Upper lobe of right lung (tissue), 1 donor: ENCODE measurements at regions not wholly inside any gene's neighbourhood (a gene's known extent, or its start where the extent isn't known, plus 50 kb on each side); places are given as distances from the start of the nearest gene placed in this dataset.
A peak's percentile ranks its signal among the peaks of the same experiment; 100 is the strongest.

Source experiments
- ATAC-seq: fragments of 200-7000 bp; cut with Tn5 transposase; one replicate; pipeline ENCODE4 v1.9.1; 2020; ENCODE audit warnings: mild to moderate bottlenecking, moderate library complexity
- DNase-seq: peaks from one replicate; pipeline ENCODE4 v3.0.0-alpha.2; 2020
- H3K27ac ChIP-seq: fragments of 200-600 bp; one replicate; pipeline ENCODE4 v1.8.0; 2022
- H3K27me3 ChIP-seq: fragments of 200-600 bp; one replicate; pipeline ENCODE4 v1.8.0; 2022; ENCODE audit warnings: mild to moderate bottlenecking
- H3K36me3 ChIP-seq: fragments of 200-600 bp; one replicate; pipeline ENCODE4 v1.8.0; 2022
- H3K4me1 ChIP-seq: fragments of 200-600 bp; one replicate; pipeline ENCODE4 v1.8.0; 2022
- H3K4me3 ChIP-seq: fragments of 200-600 bp; one replicate; pipeline ENCODE4 v1.8.0; 2022; ENCODE audit warnings: mild to moderate bottlenecking
- H3K9me3 ChIP-seq: fragments of 200-600 bp; one replicate; pipeline ENCODE4 v1.8.0; 2022
- intact Hi-C: fragments of 100-400 bp; cut with DNase I; formaldehyde crosslinking; loops from one replicate; pipeline ENCODE4 v1.11.0; 2022
- TF ChIP-seq, protein P1 (sequence below): fragments of 200-600 bp; IDR thresholded peaks from one replicate; pipeline ENCODE4 v1.8.0; 2022; ENCODE audit warnings: antibody characterized with exemption
- donor health status: DM: no; HTN: yes; CAD: no; lungs with severe emphysema.

DNA sequence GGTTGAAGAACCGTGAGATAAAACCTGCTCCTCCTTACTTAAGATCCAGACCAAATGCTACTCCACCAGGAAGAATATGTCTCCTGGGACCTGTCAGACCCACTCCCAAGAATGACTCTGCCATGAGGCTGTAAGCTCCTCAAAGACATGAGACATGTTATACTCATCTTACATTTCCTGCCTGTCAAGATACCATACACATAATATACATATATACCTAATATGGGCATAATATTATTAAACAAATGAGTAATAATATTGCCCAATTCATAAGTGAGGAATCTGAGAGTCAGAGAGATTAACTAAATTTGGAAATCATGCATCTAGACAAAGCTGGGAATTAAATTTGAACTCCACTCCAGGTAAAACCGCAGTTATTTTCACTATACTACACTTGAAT is 634.9 kb downstream of the LMO4 start:
- TF ChIP-seq, protein P1, sequence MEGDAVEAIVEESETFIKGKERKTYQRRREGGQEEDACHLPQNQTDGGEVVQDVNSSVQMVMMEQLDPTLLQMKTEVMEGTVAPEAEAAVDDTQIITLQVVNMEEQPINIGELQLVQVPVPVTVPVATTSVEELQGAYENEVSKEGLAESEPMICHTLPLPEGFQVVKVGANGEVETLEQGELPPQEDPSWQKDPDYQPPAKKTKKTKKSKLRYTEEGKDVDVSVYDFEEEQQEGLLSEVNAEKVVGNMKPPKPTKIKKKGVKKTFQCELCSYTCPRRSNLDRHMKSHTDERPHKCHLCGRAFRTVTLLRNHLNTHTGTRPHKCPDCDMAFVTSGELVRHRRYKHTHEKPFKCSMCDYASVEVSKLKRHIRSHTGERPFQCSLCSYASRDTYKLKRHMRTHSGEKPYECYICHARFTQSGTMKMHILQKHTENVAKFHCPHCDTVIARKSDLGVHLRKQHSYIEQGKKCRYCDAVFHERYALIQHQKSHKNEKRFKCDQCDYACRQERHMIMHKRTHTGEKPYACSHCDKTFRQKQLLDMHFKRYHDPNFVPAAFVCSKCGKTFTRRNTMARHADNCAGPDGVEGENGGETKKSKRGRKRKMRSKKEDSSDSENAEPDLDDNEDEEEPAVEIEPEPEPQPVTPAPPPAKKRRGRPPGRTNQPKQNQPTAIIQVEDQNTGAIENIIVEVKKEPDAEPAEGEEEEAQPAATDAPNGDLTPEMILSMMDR: no peak
- no peak for ATAC-seq
- no peaks in the 10 kb centered on the region for H3K9me3 ChIP-seq
- H3K4me1 ChIP-seq: no peaks in the 10 kb centered on the region
- intact Hi-C loops: no loop called here
- H3K27me3 ChIP-seq: no peaks in the 10 kb centered on the region
- H3K36me3 ChIP-seq: no peaks in the 10 kb centered on the region
- H3K4me3 ChIP-seq: no peak overlapping the region
- DNase-seq: no peak
- H3K27ac ChIP-seq: no peak overlapping the region

DNA sequence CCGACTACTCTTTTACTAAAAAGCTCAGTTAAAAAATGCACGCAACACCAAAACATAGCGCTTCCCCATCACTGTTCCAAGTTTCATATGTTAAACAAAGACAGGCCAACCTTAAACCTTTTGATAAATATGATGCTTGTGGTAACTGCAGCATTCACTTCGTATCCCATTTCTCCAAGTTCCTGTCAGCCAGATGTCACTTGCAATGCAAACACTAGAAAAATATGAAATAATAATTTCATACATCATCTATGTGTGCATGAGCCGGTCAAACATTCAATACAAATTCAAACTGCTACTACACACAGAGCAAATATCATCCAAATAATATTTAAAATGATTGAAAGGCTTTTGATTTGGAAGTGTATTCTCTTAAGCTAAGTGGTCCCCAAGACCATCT is 636.5 kb downstream of the LMO4 start:
- DNase-seq (no peak), ATAC-seq (no peak)
- Histone ChIP-seq H3K27me3 (no peaks in the 10 kb centered on the region), H3K36me3 (no peaks in the 10 kb centered on the region), H3K27ac (no peak overlapping the region), H3K9me3 (no peaks in the 10 kb centered on the region), H3K4me1 (no peaks in the 10 kb centered on the region), H3K4me3 (no peak overlapping the region)
- TF ChIP-seq, protein P1: no peak
- intact Hi-C loops: no loop called here

DNA sequence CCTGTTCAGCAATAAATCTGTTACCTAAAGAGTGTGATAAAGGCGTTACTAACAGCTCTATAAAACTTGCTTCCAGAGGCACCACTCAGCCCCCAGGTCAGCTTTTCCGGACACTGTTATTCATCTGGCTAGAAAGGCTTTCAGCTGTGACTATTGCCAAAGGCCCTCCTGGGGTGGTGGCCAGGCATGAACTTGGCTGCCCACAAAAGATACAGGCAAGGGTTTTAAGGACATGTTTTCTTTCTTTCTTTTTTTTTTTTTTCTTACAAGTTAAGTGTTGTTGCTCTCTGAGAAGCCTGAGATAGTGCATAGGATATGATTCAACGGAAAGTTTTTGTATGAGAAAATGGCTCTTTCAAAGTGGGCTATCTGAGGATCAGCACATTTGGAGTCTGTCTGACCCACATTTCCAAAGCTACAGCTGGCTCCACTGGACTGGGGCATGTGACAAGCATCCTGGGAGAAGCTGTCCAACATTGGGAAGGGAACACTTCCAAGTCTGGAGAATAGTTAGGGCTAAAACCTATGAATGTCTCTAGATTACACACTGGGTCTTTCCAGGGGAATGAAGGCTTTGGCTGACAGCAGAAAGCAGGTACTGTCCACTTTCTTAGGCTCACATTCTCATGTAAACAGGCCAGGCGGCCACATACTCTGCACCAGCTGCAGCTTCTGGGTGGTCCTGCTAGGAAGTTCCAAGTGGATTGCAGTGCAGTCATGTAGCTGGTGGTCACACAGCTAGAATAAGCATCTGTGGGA is 639.7 kb downstream of the LMO4 start:
- DNase-seq: no peak
- intact Hi-C loops: no loop called here
- peak overlapping the region; percentile 1 for H3K27ac ChIP-seq

DNA sequence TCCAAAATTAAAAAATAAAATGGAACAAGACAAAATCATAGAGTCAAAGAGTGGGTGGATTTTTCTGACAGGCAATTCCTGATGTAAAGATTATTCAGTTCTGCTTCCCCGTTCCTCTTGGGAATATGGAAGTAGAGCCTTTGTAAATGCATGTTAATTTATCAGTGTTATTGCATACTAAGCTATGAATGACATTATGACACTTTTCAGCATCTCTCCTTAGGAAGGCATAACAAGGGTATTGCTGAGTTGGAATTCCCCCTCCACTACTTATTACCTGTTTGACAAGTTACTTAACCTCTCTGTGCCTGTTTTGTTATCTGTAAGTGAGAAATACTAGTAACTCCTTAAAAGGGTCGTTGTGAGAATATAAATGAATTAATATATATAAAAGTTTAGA is 640.4 kb downstream of the LMO4 start:
- no peaks in the 10 kb centered on the region for H3K36me3 ChIP-seq
- no peaks in the 10 kb centered on the region for H3K9me3 ChIP-seq
- H3K4me1 ChIP-seq: no peaks in the 10 kb centered on the region
- ATAC-seq: no peak
- DNase-seq: no peak
- no peaks in the 10 kb centered on the region for H3K27me3 ChIP-seq
- intact Hi-C loops: no loop called here
- H3K27ac ChIP-seq: no peak overlapping the region
- TF ChIP-seq, protein P1: no peak
- no peak overlapping the region for H3K4me3 ChIP-seq

More for the DNA sequence above, 639.7 kb downstream of the LMO4 start:
- TF ChIP-seq, protein P1: no peak
- Histone ChIP-seq H3K4me3 (no peak overlapping the region), H3K27me3 (no peaks in the 10 kb centered on the region), H3K36me3 (no peaks in the 10 kb centered on the region), H3K9me3 (no peaks in the 10 kb centered on the region), H3K4me1 (no peaks in the 10 kb centered on the region)
- ATAC-seq: peak; percentile 46

DNA sequence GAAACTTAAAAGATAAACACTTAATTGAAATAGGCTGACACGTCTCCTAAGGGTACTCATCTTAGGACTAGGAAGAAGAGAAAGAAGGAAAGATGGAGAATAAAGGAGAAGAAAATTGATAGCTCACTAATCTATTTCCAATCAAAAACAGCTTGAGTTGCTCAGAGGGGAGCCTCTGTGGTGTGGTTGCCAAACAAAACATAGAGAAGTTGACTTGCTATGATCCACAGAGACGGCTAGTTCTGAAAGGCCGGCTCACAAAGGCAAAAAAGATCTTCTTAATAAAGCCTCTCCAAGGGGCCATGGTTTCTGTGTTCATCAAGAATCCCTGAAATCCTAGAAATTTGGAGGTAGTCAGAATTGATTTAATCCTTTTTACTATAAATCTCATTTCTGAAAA is 644.1 kb downstream of the LMO4 start:
- Histone ChIP-seq H3K4me3 (no peak overlapping the region), H3K27ac (no peak overlapping the region), H3K9me3 (no peaks in the 10 kb centered on the region), H3K36me3 (no peaks in the 10 kb centered on the region), H3K4me1 (no peaks in the 10 kb centered on the region), H3K27me3 (no peaks in the 10 kb centered on the region)
- TF ChIP-seq, protein P1: no peak
- intact Hi-C loops: no loop called here
- ATAC-seq: no peak
- no peak for DNase-seq

DNA sequence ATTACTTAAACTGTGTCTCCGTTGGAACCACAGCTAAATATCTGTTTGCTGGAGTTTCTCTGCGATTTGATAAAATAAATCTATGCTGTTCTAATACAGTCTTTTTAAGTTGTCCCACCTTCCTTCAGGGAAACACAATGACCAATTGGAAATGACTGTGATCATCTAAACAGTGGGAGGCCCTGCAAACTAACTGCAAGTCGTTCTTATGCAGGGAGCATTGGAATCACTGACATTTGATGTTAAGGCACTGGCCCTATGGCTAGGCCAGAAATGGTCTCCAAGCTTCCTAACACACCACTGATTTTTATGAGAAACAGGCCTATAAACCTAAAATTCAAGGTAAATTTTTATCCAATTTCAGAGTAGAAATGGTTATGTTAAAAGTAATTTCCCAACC is 645.2 kb downstream of the LMO4 start:
- Histone ChIP-seq H3K36me3 (no peaks in the 10 kb centered on the region), H3K4me3 (no peak overlapping the region), H3K27ac (no peak overlapping the region), H3K9me3 (no peaks in the 10 kb centered on the region), H3K27me3 (no peaks in the 10 kb centered on the region), H3K4me1 (no peaks in the 10 kb centered on the region)
- intact Hi-C loops: no loop called here
- no peak for ATAC-seq
- DNase-seq: no peak
- TF ChIP-seq, protein P1: no peak
